ENCODE measurements at regions not wholly inside any gene's neighbourhood (a gene's known extent, or its start where the extent isn't known, plus 50 kb on each side); places are given as distances from the start of the nearest gene placed in this dataset.

DNA sequence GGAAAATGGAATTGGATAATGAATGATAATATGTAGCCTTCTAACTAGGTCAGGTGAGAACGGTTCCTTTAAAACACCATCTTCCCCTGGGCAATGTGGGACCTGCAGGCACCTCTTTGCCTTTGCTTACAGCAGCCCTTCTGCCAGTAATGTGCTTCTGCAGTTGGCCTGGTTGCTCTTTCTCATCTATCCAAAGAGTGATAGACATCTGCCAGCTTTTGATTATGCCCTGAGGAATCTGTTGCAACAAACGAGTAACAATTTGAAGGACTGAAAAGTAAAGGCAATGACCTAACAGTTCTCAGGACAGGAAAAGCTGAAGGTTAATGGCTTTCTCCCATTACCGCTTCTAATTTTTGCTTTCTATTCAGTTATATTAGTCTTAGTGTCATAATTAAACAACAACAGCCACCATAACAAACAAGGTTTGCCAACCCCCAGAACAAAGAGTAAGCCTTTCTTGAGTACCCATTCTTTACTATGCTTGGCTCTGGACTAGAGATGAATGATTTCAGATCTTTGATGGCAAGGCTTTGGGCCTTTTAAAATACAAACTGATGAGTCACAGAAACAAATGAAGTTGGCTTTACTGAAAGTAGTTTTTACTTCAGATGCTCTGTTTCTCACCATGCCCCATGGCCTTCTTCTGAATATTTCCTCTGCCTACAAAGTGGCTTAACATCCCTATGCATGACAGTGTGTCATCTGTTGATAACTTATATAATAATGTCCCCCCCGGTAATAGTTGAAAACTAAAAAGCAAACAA, 76.1 kb upstream of the KRR1 start:
- no peak for DNase-seq

DNA sequence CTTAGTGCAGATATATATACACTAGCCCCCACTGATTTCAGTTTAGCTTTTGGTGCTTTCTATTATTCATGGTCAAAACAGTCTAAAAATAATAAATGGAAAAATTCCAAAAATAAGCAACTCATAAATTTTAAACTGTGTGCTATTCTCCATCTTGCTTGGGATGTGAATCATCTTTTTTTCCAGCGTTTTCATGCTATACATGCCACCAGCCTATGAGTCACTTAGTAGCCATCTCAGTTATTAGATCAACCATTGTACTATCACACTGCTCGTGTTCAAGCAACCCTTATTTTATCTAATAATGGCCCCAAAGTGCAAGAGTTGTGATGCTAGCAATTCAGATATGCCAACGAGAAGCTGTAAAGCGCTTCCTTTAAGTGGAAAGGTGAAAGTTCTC, 73.9 kb upstream of the KRR1 start:
- DNase-seq, result no peak

DNA sequence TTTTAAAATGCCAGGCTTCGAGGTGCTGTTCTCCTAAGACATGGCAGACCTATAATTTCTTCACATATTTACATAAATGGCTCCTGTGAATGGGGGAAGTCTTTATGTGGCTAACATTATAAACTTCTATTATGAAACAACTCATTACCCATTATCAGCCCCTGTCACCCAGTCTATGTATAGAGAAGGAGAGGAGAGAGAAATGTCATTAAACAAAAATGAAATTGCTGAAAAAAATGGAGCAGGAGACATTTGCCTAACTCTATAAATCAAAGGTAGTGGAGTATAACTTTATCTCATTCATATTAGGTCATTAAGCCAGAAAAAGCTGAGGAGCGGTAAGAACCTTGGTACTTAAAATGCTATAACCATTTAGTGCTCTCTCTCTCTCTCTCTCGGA, 71.9 kb upstream of the KRR1 start:
- DNase-seq, result no peak

DNA sequence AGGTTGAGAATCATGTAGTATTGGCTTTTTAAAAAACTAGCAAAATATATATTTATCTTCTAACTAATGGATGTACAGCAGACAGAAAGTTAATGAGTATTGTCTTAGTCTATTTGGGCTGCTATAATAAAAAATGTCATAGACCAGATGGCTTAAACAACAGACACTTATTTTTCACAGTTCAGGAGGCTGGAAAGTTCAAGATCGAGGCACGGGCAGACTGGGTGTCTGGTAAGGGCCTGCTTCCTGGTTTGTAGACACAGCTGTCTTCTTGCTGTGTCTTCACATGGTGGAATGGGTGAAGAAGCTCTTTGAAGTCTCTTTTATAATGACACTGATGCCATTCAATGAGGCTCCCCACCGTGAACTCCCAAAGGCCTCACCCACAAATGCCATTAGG, 70.1 kb upstream of the KRR1 start:
- no peak for DNase-seq

DNA sequence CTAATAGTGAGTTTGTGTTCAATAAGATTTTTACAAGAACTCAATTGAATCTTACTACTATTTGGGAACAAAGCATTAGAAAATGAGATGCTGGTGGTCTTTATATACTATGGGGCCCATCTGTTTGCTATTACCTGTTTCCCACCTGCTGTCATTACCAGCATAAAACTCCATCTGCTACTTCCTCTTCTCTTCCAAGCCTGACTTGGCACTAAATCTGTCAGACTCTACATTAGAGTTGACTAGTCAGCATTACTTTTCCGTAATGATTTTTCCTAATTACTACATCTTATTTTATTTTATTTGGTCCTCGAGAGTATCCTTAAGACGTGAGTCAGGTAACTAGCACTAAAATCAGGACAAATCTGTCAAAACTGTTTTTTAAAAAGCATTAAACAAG, 68.1 kb upstream of the KRR1 start:
- DNase-seq, result no peak

DNA sequence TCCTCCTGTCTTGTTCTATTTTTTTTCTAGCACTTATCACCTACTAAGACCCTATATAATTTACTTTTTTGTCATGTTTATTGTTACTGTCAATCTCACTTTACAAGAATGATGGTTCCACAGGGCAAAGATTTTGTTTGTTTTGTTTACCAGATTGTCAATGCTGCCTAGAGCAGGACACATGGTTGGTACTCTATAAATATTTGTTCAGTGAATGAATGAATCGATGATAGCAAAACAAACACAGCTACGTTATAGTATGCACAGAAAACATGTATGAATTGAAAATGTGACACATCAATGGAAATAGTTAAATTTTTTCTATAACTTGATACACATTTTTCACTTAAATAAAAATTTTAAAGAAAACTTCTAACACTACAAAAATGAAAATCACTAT, 67.1 kb upstream of the KRR1 start:
- DNase-seq, result peak; percentile 49

DNA sequence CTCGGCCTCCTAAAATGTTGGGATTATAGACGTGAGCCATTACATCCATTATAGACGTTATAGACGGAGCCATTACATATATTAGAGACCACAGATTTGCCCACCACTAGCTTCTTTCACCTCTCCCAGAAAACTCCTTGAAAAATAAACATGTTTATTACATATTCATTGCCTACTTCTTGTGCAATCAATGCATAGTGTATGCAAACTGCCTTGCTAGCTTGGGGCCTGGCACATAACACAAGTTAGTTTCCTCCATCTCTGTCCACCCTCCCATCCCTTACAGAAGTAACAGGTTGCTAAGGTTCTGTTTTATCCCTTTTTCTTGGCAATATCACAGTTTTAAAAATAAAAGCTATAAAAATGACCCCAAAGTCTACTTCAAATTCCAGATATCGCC, 66.4 kb upstream of the KRR1 start:
- DNase-seq, result no peak

DNA sequence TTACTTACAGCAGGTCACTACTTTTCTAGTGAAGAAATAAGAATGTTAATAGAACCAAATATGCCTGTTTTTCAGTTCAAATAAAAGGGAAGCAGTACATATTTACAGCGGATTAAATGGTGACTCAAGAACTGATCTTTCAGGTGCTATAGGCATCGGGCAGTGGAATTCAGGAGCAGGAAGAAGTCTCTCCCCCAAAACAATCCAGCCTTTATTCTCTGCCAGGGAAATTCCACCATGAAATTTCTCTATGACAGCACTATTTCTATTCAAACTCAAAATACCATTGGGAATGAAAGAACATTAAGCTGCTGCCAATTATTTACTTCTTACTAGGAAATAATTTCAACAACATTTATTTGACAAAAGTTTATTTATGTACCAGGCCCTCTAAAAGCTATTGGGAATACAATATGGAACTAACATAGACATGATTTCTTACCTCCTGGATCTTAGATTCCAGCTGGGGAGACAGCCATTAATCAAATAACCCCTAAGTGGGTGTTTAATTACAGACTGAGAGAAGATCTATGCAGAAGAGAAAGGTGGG, 60.3 kb upstream of the KRR1 start:
- no peak for DNase-seq

DNA sequence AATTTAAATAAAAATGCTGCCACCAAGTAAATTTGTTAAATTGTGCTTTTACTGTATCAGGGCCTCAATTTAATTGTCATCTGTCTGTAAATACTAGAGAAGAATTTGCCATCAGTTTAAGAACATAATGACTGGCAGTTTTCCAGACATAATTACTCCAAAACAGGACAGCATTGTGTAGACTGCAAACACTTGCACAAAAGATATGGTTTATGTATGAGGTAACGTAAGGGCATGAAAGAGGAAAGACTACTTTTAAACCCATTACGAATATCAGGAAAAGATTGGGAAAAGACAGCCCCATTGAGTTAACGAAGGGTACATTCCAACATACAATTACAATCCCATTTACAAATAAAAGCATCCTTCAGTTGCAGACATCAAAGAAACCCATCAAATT, 59.8 kb upstream of the KRR1 start:
- peak; percentile 85 for DNase-seq

DNA sequence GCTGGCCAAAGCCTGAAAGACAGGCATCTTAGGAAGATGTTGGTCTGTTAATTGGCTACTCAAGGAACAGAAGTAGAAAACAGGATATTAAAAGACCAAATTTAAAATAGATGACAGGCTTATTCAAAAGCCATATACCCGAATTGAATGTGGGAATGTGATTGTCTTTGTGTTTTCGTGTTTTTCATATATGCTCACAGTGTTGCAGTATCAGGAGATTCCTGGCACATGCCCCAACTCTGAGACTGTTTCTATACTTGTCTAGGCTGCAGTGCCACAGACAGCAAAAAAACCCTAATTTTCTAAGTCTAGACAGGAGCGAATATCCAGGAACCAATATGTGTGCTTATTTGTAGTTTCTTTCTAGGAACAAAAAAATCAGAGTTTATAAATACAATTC, 57.4 kb upstream of the KRR1 start:
- DNase-seq, result no peak

DNA sequence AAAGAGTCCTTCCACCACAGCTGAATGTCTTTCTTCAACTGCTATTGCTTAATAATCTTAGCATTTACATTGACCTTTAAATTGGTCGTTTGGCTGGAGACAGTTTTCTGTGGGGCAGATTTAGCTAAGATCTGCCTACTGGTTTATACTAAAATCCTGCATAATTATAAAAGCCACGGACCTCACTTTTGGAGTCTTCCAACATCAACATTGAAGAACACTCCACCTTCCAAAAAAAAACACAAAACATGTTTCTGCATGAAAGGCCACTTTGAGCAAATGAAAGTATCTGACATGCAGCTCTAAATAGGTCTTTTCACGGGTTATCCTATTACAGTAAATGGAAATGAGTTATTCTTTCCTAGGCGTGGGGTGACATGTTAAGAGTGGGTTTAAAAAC, 57.0 kb upstream of the KRR1 start:
- DNase-seq, result no peak

DNA sequence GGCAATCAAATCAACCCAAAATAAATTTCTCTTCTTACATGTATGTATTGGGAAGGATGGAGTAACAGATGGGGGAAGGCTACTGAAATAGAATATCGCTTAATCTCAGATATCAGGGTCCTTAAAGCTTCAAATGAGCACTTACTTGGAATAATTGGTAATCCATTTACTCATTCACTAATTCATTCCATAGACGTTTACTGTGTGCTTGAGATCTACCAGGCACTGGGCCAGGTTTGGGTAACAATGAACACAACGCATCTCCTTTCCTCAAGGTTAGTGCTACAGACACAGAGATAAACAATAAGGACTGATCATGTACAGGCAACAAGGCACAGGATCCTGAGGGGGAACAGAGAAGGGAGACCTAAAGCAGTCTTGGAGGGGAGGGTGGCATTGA, 54.4 kb upstream of the KRR1 start:
- DNase-seq, result no peak

DNA sequence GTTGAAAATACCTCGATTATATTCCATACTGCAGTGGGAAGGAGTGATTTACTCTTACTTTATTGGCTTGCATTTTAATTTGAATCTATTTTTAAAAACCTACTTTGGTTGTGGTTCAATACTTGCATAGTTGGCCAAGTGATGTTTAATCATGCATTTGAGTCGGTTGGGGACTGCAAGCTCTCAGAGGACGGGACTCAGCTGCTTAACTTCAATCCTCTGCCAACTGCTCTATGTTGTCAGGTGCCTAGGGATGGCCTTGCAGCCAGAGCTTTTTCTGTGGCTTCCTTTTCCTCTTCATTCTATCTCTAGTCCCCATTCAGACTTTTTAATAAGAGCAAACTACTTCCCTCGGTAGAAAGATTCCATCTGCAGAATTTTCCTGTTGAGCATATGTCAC, 53.4 kb upstream of the KRR1 start:
- no peak for DNase-seq

DNA sequence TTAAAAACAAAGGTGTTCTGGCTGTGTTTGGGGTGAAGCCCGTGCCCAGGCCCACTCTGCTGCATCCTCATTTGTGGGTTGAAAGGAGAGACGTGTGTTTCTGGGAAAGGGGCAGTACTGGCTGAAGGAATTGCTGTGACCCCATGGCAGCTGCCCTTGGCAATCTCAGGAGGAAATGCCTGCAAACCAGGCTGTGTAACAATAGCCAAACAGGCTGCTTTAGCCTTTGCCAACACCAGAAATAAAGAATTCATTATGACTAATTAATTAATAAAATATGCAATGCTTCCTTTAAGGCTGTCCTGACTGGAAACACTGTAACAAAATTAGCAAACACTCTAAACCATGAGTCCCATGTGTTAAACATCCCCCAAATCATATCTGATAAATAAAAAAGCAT, 53.0 kb upstream of the KRR1 start:
- DNase-seq, result no peak

DNA sequence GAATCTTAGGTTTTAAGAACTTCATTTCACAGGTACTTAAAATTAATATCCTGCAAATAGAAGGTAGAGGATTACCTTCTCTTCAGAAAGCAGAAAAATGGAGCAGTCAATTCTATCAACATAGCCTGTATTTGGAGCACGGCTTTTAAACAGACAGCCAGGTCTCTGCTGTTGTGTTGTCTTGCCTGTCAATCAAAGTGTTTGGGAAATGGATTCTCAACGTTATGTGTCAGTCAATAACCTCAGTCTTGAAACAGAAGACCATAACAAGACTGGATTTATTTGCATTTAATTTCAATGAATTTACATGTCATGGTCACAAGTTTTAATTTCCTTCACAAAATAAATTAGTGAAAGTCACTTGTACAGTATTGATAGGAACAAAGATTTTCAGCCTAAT, 51.9 kb upstream of the KRR1 start:
- DNase-seq, result no peak

DNA sequence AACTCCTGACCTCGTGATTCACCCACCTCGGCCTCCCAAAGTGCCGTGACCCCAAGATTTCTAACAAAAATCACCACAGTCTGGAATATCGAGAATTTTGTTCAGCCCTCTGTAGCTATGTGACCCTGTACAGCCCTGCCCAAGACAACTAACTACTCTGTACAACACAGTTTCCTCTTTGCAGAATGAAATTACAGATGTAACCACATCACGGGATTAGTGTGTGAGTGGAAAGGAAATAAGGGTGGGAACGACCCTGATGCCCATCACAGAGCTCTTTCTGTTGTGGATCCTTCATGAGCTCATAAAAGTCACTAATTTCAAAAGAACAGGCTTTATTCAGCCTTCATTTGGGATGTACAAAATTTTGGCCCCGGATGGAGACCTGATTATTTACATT, 50.5 kb upstream of the KRR1 start:
- DNase-seq, result no peak
